HEK293T (cell line): ENCODE measurements at regions not wholly inside any gene's neighbourhood (a gene's known extent, or its start where the extent isn't known, plus 50 kb on each side); places are given as distances from the start of the nearest gene placed in this dataset.

Experiments used
- CTCF ChIA-PET: fragments of 350-600 bp; formaldehyde crosslinking; extraction: SDS; loops from one replicate; lab custom pipeline; 2021; ENCODE audit warnings: antibody characterized with exemption, inconsistent platforms; lab: Yijun Ruan, JAX
- POLR2A ChIA-PET: fragments of 350-600 bp; formaldehyde crosslinking; extraction: SDS; loops from one replicate; lab custom pipeline; 2020; ENCODE audit warnings: antibody characterized with exemption, inconsistent platforms; lab: Yijun Ruan, JAX
- DNase-seq: peaks from one replicate; pipeline ENCODE4 v3.0.0; 2012; ENCODE audit warnings: mixed read lengths; ENCODE audit errors: extremely low spot score
- ARNT ChIP-seq: fragments of 450-650 bp; IDR thresholded peaks from 2 replicates; pipeline ENCODE4 v1.6.1; 2017; ENCODE audit warnings: mild to moderate bottlenecking
- BHLHE40 ChIP-seq: fragments of 450-650 bp; IDR thresholded peaks from 2 replicates; pipeline ENCODE4 v1.6.1; 2016; ENCODE audit warnings: mild to moderate bottlenecking, moderate library complexity, borderline replicate concordance
- CTBP1 ChIP-seq: fragments of 450-650 bp; IDR thresholded peaks from 2 replicates; pipeline ENCODE4 v1.6.1; 2016; ENCODE audit warnings: borderline replicate concordance
- ELF4 ChIP-seq: fragments of 450-650 bp; IDR thresholded peaks from 2 replicates; pipeline ENCODE4 v1.6.1; 2017; ENCODE audit warnings: antibody characterized with exemption
- FOXA1 ChIP-seq: fragments of 450-650 bp; IDR thresholded peaks from 2 replicates; pipeline ENCODE4 v1.6.1; 2016; ENCODE audit warnings: mild to moderate bottlenecking
- FOXK2 ChIP-seq: fragments of 450-650 bp; IDR thresholded peaks from 2 replicates; pipeline ENCODE4 v1.6.1; 2016; ENCODE audit warnings: mild to moderate bottlenecking
- FOXM1 ChIP-seq: fragments of 450-650 bp; IDR thresholded peaks from 2 replicates; pipeline ENCODE4 v1.6.1; 2017; ENCODE audit warnings: mild to moderate bottlenecking, borderline replicate concordance
- HDGF ChIP-seq: fragments of 450-650 bp; IDR thresholded peaks from 2 replicates; pipeline ENCODE4 v1.6.1; 2017; ENCODE audit warnings: antibody characterized with exemption, borderline replicate concordance
- L3MBTL2 ChIP-seq: fragments of 450-650 bp; conservative IDR thresholded peaks from 2 replicates; pipeline ENCODE4 v1.6.1; 2016; ENCODE audit warnings: mild to moderate bottlenecking
- LEF1 ChIP-seq: fragments of 450-650 bp; IDR thresholded peaks from 2 replicates; pipeline ENCODE4 v1.6.1; 2017; ENCODE audit warnings: mild to moderate bottlenecking, borderline replicate concordance
- NFRKB ChIP-seq: fragments of 450-650 bp; IDR thresholded peaks from 2 replicates; pipeline ENCODE4 v1.6.1; 2016; ENCODE audit warnings: mild to moderate bottlenecking, moderate library complexity
- PKNOX1 ChIP-seq: fragments of 450-650 bp; IDR thresholded peaks from 2 replicates; pipeline ENCODE4 v1.6.1; 2016
- SP1 ChIP-seq: fragments of 450-650 bp; IDR thresholded peaks from 2 replicates; pipeline ENCODE4 v1.6.1; 2017
- SUZ12 ChIP-seq: fragments of 450-650 bp; IDR thresholded peaks from 2 replicates; pipeline ENCODE4 v1.6.1; 2016; ENCODE audit warnings: mild to moderate bottlenecking
- TARDBP ChIP-seq: fragments of 450-650 bp; IDR thresholded peaks from 2 replicates; pipeline ENCODE4 v1.6.1; 2016
- ZNF384 ChIP-seq: fragments of 450-650 bp; IDR thresholded peaks from 2 replicates; pipeline ENCODE4 v1.6.1; 2016

GRCh38 chr15:95895508-95895907 is 435.0 kb upstream of the NR2F2 start:
- no peak for TF ChIP-seq SP1
- no peak for TF ChIP-seq ZNF384
- TF ChIP-seq CTBP1 = no peak
- TF ChIP-seq FOXM1 = no peak
- TF ChIP-seq ELF4 = no peak
- TF ChIP-seq FOXK2 = no peak
- TF ChIP-seq HDGF = no peak
- TF ChIP-seq L3MBTL2 = no peak
- TF ChIP-seq ARNT = no peak
- TF ChIP-seq FOXA1 = no peak
- TF ChIP-seq LEF1 = no peak
- no peak for TF ChIP-seq SUZ12
- TF ChIP-seq NFRKB = no peak
- TF ChIP-seq PKNOX1 = no peak
- no peak for TF ChIP-seq TARDBP
- no peak for TF ChIP-seq BHLHE40
- ChIA-PET POLR2A (no interaction called here), CTCF (no interaction called here)
- DNase-seq = no peak

GRCh38 chr15:95897651-95898050 is 432.8 kb upstream of the NR2F2 start:
- TF ChIP-seq BHLHE40 = no peak
- no peak for TF ChIP-seq NFRKB
- TF ChIP-seq FOXK2 = no peak
- no peak for TF ChIP-seq FOXM1
- no peak for TF ChIP-seq ELF4
- TF ChIP-seq ARNT = no peak
- no peak for TF ChIP-seq HDGF
- TF ChIP-seq TARDBP = no peak
- no peak for TF ChIP-seq L3MBTL2
- no peak for TF ChIP-seq CTBP1
- no peak for TF ChIP-seq SP1
- DNase-seq = no peak
- POLR2A ChIA-PET = no interaction called here
- CTCF ChIA-PET = interaction anchor here (0.6 kb wide), 1 partner anchor 449 kb away, joined by 3 read pairs; no protein-coding TSS in a partner anchor

- TF ChIP-seq SUZ12 (no peak), SP1 (no peak), CTBP1 (no peak), FOXM1 (no peak), HDGF (no peak), LEF1 (no peak), TARDBP (no peak), NFRKB (no peak), FOXA1 (no peak)
- CTCF ChIA-PET = no interaction called here
- POLR2A ChIA-PET = no interaction called here
- DNase-seq = no peak
Observed at GRCh38 chr15:95898761-95899160, 431.7 kb upstream of the NR2F2 start.

- no peak for TF ChIP-seq L3MBTL2
- TF ChIP-seq TARDBP = no peak
- no peak for TF ChIP-seq LEF1
- TF ChIP-seq ELF4 = no peak
- no peak for TF ChIP-seq SUZ12
- no peak for TF ChIP-seq FOXM1
- no peak for TF ChIP-seq ARNT
- no peak for TF ChIP-seq BHLHE40
- TF ChIP-seq NFRKB = no peak
- TF ChIP-seq ZNF384 = no peak
- TF ChIP-seq PKNOX1 = no peak
- no peak for DNase-seq
- POLR2A ChIA-PET = no interaction called here
- CTCF ChIA-PET = interaction anchor here (0.7 to 1.0 kb wide), 2 partner anchors 11 to 43 kb away, joined by 3 to 6 read pairs; no protein-coding TSS in a partner anchor
Observed at GRCh38 chr15:95901271-95901670, 429.2 kb upstream of the NR2F2 start.

- no peak for DNase-seq
- ChIA-PET POLR2A (no interaction called here), CTCF (no interaction called here)
- no peak for TF ChIP-seq ARNT
- TF ChIP-seq FOXA1 = no peak
- no peak for TF ChIP-seq LEF1
- TF ChIP-seq FOXM1 = no peak
- TF ChIP-seq NFRKB = no peak
- no peak for TF ChIP-seq L3MBTL2
- no peak for TF ChIP-seq PKNOX1
- TF ChIP-seq HDGF = no peak
- TF ChIP-seq TARDBP = no peak
- no peak for TF ChIP-seq ZNF384
- no peak for TF ChIP-seq ELF4
- TF ChIP-seq BHLHE40 = no peak
- TF ChIP-seq SUZ12 = no peak
- TF ChIP-seq FOXK2 = no peak
- no peak for TF ChIP-seq SP1
- no peak for TF ChIP-seq CTBP1
Observed at GRCh38 chr15:95902606-95903005, 427.9 kb upstream of the NR2F2 start.

- ChIA-PET CTCF (no interaction called here), POLR2A (no interaction called here)
- no peak for DNase-seq
- TF ChIP-seq FOXK2 = no peak
- no peak for TF ChIP-seq ARNT
- TF ChIP-seq FOXM1 = no peak
- TF ChIP-seq BHLHE40 = no peak
Observed at GRCh38 chr15:95903352-95903751, 427.1 kb upstream of the NR2F2 start.
